ENCODE measurements at regions not wholly inside any gene's neighbourhood (a gene's known extent, or its start where the extent isn't known, plus 50 kb on each side); places are given as distances from the start of the nearest gene placed in this dataset.

GRCh38 chr12:19005257-19005801 is 124.2 kb upstream of the PLEKHA5 start:
- no peak for DNase-seq
- H3K9me3 ChIP-seq = no peaks in the 10 kb centered on the region
- no peaks in the 10 kb centered on the region for H3K27me3 ChIP-seq
- intact Hi-C loops (cut with DNase I; ENCODE audit: low total_unique reads) = no loop called here
- H3K36me3 ChIP-seq = no peaks in the 10 kb centered on the region
- H3K4me3 ChIP-seq = no peak overlapping the region
- peaks cover 0 to 18% (median 10%) of the 10 kb centered on the region in 4 donors for H3K4me1 ChIP-seq
- WGBS, 5 donors = 62 to 78% (median 69%) methylated on average over 4 of the region's 4 CpGs
- H3K27ac ChIP-seq = no peak overlapping the region
- TF ChIP-seq POLR2AphosphoS5 (IDR thresholded peaks at IDR 0.05) (no peak), CTCF (IDR thresholded peaks at IDR 0.05) (no peak), EP300 (IDR thresholded peaks at IDR 0.05) (no peak), POLR2A (IDR thresholded peaks at IDR 0.05) (no peak)

DNA sequence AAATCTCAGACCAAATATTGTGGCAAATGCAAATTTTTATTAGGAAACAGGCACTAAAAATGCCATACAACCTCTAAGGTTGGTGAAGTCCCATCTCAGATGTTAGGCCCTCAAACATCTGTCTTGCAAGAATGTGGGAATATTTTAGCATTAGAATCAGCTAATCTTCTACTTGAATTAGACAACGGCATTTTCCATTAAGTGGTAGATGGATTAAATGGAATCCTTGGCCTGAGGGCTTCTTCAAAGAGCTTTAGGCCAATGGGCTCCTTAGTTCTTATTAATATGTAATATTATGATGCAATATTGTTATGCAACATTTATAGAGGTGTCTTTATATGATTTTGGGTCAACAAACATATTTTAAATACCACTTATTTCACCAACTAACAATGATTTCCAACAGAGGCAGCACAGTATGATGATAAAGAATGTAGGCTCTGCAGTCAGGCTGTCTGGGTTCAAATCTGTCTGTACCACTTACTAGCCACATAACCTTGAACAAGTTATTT is 122.9 kb upstream of the PLEKHA5 start:
- no peak for TF ChIP-seq POLR2AphosphoS5 (IDR thresholded peaks at IDR 0.05)
- TF ChIP-seq POLR2A (IDR thresholded peaks at IDR 0.05) = no peak
- TF ChIP-seq EP300 (IDR thresholded peaks at IDR 0.05) = no peak
- no peak for TF ChIP-seq CTCF (IDR thresholded peaks at IDR 0.05)
- 71 to 94% (median 83%) methylated on average over 1 of the region's 1 CpG for WGBS, 5 donors
- Histone ChIP-seq H3K4me3 (no peak overlapping the region), H3K27me3 (no peaks in the 10 kb centered on the region), H3K4me1 (peaks cover 0 to 18% (median 10%) of the 10 kb centered on the region in 4 donors), H3K9me3 (no peaks in the 10 kb centered on the region), H3K36me3 (no peaks in the 10 kb centered on the region), H3K27ac (no peak overlapping the region)
- intact Hi-C loops (cut with DNase I; ENCODE audit: low total_unique reads) = no loop called here
- DNase-seq = no peak

GRCh38 chr12:19008102-19008501 is 121.4 kb upstream of the PLEKHA5 start:
- intact Hi-C loops (cut with DNase I; ENCODE audit: low total_unique reads) = no loop called here
- no peak for TF ChIP-seq POLR2A (IDR thresholded peaks at IDR 0.05)
- no peak for TF ChIP-seq POLR2AphosphoS5 (IDR thresholded peaks at IDR 0.05)
- no peak for TF ChIP-seq CTCF (IDR thresholded peaks at IDR 0.05)
- TF ChIP-seq EP300 (IDR thresholded peaks at IDR 0.05) = no peak
- 76 to 89% (median 87%) methylated on average over 2 of the region's 2 CpGs for WGBS, 5 donors

GRCh38 chr12:19010087-19010486 is 119.4 kb upstream of the PLEKHA5 start:
- intact Hi-C loops (cut with DNase I; ENCODE audit: low total_unique reads) = no loop called here
- H3K4me3 ChIP-seq = no peak overlapping the region
- H3K27me3 ChIP-seq = no peaks in the 10 kb centered on the region
- WGBS, 5 donors = 37 to 52% (median 50%) methylated on average over 3 of the region's 3 CpGs
- TF ChIP-seq POLR2A (IDR thresholded peaks at IDR 0.05) (no peak), POLR2AphosphoS5 (IDR thresholded peaks at IDR 0.05) (no peak), CTCF (IDR thresholded peaks at IDR 0.05) (no peak), EP300 (IDR thresholded peaks at IDR 0.05) (no peak)
- H3K9me3 ChIP-seq = no peaks in the 10 kb centered on the region
- DNase-seq = no peak
- H3K27ac ChIP-seq = no peak overlapping the region
- no peaks in the 10 kb centered on the region for H3K36me3 ChIP-seq
- peaks cover 0 to 20% (median 15%) of the 10 kb centered on the region in 4 donors for H3K4me1 ChIP-seq

More at GRCh38 chr12:19008102-19008501, 121.4 kb upstream of the PLEKHA5 start:
- no peak overlapping the region for H3K27ac ChIP-seq
- peaks cover 0 to 19% (median 11%) of the 10 kb centered on the region in 4 donors for H3K4me1 ChIP-seq
- DNase-seq = no peak
- H3K9me3 ChIP-seq = no peaks in the 10 kb centered on the region
- H3K27me3 ChIP-seq = no peaks in the 10 kb centered on the region
- H3K4me3 ChIP-seq = no peak overlapping the region
- no peaks in the 10 kb centered on the region for H3K36me3 ChIP-seq

Data from stomach (tissue), 8 donors.